ENCODE measurements at regions not wholly inside any gene's neighbourhood (a gene's known extent, or its start where the extent isn't known, plus 50 kb on each side); places are given as distances from the start of the nearest gene placed in this dataset.

DNA sequence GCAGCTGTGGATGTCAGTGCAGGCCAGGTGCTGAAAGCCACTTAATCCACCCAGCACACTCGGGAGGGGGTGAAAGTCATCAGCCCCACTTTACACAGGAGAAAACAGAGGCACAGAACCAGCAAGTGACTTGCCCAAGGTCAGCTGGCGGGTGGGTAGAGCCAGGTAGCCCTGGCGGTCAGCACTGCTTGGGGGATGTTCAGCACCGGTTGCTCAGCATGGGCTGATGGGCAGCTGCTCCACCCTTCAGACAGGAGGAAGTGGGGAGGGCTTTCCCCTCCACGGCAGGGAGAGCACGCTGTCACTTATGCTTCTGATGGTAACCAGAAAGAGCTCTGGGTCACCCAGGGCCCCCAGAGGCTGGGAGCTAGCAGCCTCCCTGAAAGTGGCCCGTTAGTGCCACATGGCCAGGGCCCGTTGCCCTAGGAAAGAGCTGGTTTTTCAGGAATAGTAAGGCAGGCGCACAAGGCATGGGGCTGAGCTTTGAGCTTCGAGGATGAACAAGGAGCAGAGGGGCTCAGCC, 417.9 kb downstream of the CTTN start:
- H3K9me2 ChIP-seq (ENCODE audit: insufficient read depth, low read length) = no peaks in the 10 kb centered on the region
- H3K4me3 ChIP-seq (ENCODE audit: low read length) = no peak overlapping the region
- H3K4me2 ChIP-seq (ENCODE audit: low read length) = no peak overlapping the region
- no peaks in the 10 kb centered on the region for H3K79me2 ChIP-seq (replicated peaks; ENCODE audit: insufficient read depth, low read length)
- no peaks in the 10 kb centered on the region for H3K27me3 ChIP-seq (ENCODE audit: insufficient read depth, low read depth, low read length)
- H3K27ac ChIP-seq (ENCODE audit: low read length) = no peak overlapping the region
- H3K36me3 ChIP-seq (ENCODE audit: insufficient read depth, low read length) = no peaks in the 10 kb centered on the region
- H2AFZ ChIP-seq (ENCODE audit: low read depth, low read length) = no peak overlapping the region
- H3F3A ChIP-seq (ENCODE audit: insufficient read depth, low read length, poor library complexity, severe bottlenecking) = no peaks in the 10 kb centered on the region
- no peaks in the 10 kb centered on the region for H3K9me3 ChIP-seq (ENCODE audit: low read length)
- H4K20me1 ChIP-seq (ENCODE audit: insufficient read depth) = no peaks in the 10 kb centered on the region
- TF ChIP-seq POLR2AphosphoS5 (IDR thresholded peaks at IDR 0.05) = no peak
- TF ChIP-seq, protein P1, sequence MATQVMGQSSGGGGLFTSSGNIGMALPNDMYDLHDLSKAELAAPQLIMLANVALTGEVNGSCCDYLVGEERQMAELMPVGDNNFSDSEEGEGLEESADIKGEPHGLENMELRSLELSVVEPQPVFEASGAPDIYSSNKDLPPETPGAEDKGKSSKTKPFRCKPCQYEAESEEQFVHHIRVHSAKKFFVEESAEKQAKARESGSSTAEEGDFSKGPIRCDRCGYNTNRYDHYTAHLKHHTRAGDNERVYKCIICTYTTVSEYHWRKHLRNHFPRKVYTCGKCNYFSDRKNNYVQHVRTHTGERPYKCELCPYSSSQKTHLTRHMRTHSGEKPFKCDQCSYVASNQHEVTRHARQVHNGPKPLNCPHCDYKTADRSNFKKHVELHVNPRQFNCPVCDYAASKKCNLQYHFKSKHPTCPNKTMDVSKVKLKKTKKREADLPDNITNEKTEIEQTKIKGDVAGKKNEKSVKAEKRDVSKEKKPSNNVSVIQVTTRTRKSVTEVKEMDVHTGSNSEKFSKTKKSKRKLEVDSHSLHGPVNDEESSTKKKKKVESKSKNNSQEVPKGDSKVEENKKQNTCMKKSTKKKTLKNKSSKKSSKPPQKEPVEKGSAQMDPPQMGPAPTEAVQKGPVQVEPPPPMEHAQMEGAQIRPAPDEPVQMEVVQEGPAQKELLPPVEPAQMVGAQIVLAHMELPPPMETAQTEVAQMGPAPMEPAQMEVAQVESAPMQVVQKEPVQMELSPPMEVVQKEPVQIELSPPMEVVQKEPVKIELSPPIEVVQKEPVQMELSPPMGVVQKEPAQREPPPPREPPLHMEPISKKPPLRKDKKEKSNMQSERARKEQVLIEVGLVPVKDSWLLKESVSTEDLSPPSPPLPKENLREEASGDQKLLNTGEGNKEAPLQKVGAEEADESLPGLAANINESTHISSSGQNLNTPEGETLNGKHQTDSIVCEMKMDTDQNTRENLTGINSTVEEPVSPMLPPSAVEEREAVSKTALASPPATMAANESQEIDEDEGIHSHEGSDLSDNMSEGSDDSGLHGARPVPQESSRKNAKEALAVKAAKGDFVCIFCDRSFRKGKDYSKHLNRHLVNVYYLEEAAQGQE (IDR thresholded peaks at IDR 0.05; ENCODE audit: borderline replicate concordance) = no peak
- no peak for TF ChIP-seq MXI1 (conservative IDR thresholded peaks at IDR 0.05; ENCODE audit: poor library complexity, severe bottlenecking)
- no peak for TF ChIP-seq EP300 (conservative IDR thresholded peaks at IDR 0.05; ENCODE audit: poor library complexity, severe bottlenecking)
- TF ChIP-seq EZH2 (IDR thresholded peaks at IDR 0.05; ENCODE audit: borderline replicate concordance, insufficient read depth, low read length, poor library complexity, severe bottlenecking) = no peak
- TF ChIP-seq RAD21 (conservative IDR thresholded peaks at IDR 0.05) = no peak
- TF ChIP-seq, protein P2, sequence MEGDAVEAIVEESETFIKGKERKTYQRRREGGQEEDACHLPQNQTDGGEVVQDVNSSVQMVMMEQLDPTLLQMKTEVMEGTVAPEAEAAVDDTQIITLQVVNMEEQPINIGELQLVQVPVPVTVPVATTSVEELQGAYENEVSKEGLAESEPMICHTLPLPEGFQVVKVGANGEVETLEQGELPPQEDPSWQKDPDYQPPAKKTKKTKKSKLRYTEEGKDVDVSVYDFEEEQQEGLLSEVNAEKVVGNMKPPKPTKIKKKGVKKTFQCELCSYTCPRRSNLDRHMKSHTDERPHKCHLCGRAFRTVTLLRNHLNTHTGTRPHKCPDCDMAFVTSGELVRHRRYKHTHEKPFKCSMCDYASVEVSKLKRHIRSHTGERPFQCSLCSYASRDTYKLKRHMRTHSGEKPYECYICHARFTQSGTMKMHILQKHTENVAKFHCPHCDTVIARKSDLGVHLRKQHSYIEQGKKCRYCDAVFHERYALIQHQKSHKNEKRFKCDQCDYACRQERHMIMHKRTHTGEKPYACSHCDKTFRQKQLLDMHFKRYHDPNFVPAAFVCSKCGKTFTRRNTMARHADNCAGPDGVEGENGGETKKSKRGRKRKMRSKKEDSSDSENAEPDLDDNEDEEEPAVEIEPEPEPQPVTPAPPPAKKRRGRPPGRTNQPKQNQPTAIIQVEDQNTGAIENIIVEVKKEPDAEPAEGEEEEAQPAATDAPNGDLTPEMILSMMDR (IDR thresholded peaks at IDR 0.05; ENCODE audit: poor library complexity, severe bottlenecking) = no peak
- no peak for TF ChIP-seq TAF1 (IDR thresholded peaks at IDR 0.05; ENCODE audit: low read depth)
- TF ChIP-seq SMC3 (conservative IDR thresholded peaks at IDR 0.05; ENCODE audit: poor library complexity) = no peak
- no peak overlapping the region for H3K9ac ChIP-seq (ENCODE audit: low read length)

DNA sequence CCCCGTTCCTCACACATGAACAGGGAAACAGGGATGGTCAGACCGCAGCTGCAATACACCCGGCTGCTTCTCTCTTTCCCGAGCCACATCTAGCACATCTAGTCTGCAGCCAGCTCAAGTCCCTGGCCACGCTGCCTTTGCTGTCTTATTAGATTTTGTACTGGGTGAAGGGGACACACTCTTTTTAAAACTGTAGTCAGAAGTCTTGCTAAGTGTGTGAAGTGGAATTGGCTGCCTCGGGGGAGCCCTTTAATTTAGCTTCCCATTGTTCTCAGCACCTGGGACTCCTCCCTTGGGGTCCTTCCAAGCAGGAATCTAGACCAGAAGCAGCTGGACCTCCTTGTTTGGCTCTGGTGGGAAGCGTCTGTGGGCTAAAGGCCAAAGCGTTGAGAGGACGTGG, 420.0 kb downstream of the CTTN start:
- TF ChIP-seq SMC3 (conservative IDR thresholded peaks at IDR 0.05; ENCODE audit: poor library complexity) = no peak
- no peak for TF ChIP-seq POLR2AphosphoS5 (IDR thresholded peaks at IDR 0.05)
- TF ChIP-seq EP300 (conservative IDR thresholded peaks at IDR 0.05; ENCODE audit: poor library complexity, severe bottlenecking) = no peak
- TF ChIP-seq, protein P1 (IDR thresholded peaks at IDR 0.05; ENCODE audit: borderline replicate concordance) = no peak
- no peak for TF ChIP-seq EZH2 (IDR thresholded peaks at IDR 0.05; ENCODE audit: borderline replicate concordance, insufficient read depth, low read length, poor library complexity, severe bottlenecking)
- TF ChIP-seq MXI1 (conservative IDR thresholded peaks at IDR 0.05; ENCODE audit: poor library complexity, severe bottlenecking) = no peak
- no peak for TF ChIP-seq RAD21 (conservative IDR thresholded peaks at IDR 0.05)
- TF ChIP-seq, protein P2 (IDR thresholded peaks at IDR 0.05; ENCODE audit: poor library complexity, severe bottlenecking) = no peak
- H3K4me3 ChIP-seq (ENCODE audit: low read length) = no peak overlapping the region
- H3K4me2 ChIP-seq (ENCODE audit: low read length) = no peak overlapping the region
- no peaks in the 10 kb centered on the region for H3K27me3 ChIP-seq (ENCODE audit: insufficient read depth, low read depth, low read length)
- no peaks in the 10 kb centered on the region for H3F3A ChIP-seq (ENCODE audit: insufficient read depth, low read length, poor library complexity, severe bottlenecking)
- no peaks in the 10 kb centered on the region for H3K79me2 ChIP-seq (replicated peaks; ENCODE audit: insufficient read depth, low read length)
- H3K27ac ChIP-seq (ENCODE audit: low read length) = no peak overlapping the region
- no peak overlapping the region for H3K9ac ChIP-seq (ENCODE audit: low read length)
- no peaks in the 10 kb centered on the region for H3K36me3 ChIP-seq (ENCODE audit: insufficient read depth, low read length)
- H4K20me1 ChIP-seq (ENCODE audit: insufficient read depth) = no peaks in the 10 kb centered on the region
- no peaks in the 10 kb centered on the region for H3K9me3 ChIP-seq (ENCODE audit: low read length)
- H2AFZ ChIP-seq (ENCODE audit: low read depth, low read length) = no peak overlapping the region
- no peaks in the 10 kb centered on the region for H3K9me2 ChIP-seq (ENCODE audit: insufficient read depth, low read length)
